ACHN (cell line): ENCODE measurements at regions not wholly inside any gene's neighbourhood (a gene's known extent, or its start where the extent isn't known, plus 50 kb on each side); places are given as distances from the start of the nearest gene placed in this dataset.

Experiments used
- DNase-seq: peaks from one replicate; pipeline ENCODE4 v3.0.0-alpha.2; 2015
- in situ Hi-C: cut with HindIII; loops from 2 replicates; pipeline ENCODE4 v1.10.0; 2017; ENCODE audit warnings: low sequenced_read_pairs, low pct_ligation_motif_present, low pct_unique_long_range_greater_than_20kb

DNA sequence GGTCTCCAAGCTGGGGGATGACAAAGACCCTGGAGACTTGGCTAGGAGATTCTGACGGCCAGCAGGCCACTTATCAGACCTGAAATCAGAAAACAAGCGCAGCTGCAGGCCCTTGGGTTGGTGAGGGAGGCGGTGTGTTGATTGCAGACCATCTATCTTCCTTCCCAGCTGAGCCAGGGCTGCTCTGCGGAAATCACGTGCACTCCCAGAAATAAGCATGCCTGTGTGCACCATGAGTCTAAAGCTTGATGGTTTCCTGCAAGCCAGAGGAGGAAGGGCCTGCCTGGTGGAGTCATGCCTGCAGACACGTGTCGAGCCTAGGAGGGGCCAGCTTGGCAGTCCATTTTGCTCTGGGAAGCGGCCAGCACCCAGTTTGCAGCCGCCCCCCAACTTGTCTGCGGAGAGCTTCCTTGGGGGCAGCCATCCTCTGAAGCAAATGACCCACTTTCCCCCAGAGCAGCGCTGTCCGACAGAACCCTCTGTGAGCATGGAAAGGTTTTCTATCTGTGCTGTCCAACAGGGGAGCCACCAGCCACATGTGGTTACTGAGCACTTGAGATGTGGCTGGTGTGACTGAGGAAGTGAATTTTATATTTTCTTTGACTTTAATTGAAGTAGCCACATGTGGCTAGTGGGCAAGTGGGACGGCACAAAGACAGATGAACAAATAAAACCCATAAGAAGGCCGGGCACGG lies 175.7 kb upstream of the BCOR start:
- in situ Hi-C loops: no loop called here
- DNase-seq: no peak

DNA sequence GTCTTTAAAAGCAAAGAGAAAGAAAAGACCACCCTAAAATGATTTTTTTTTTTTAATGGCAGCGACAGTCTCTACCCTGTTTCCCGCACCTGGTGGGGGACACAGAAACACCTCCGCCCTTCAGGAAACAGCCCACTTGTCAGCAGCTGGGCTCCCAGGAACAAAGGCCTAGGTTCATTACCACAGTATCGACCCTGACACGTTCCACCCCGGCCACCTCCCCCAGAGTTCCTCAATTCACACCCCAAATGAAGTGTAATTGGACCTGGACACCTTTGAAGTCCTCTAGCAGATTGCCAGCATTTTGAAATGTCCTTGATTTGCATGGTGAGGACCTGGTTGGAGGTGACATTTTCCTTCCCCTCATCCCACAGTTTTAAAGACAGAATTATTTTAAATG lies 175.0 kb upstream of the BCOR start:
- DNase-seq: no peak
- in situ Hi-C loops: no loop called here

DNA sequence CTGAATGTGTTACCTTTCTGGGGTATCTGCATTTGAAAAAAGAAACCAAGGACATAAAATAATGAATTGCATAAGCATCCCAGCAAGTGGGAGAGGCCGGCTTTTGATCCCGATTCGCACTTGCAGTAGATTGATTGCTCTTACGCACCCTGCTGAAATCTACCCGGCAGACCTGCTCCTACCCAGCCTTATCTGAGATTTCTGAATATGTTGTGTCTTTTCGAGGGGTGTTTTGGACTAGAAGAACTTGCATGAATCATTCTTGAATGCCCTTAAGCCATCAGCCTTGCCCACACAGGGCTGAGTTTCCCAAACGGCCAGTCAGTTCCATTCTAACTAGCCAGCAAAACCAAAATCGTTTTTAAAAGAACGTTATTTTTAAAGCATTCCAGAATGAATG lies 174.4 kb upstream of the BCOR start:
- DNase-seq: no peak
- in situ Hi-C loops: no loop called here

DNA sequence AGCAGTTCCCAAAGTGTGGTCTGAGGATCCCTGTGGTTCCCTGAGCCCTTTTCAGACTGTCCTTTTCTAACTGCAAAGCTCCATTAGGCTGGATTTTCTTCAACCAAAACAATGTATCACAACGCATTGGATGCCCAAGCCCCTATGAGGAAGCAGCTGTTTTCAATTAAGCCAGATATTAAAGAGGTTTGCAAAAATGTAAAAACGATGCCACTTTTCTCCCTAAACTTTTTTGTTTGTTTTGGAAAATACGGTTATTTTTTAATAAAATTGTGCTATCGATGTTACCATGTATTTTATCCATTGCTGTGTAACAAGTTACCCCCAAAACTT lies 170.4 kb upstream of the BCOR start:
- in situ Hi-C loops: no loop called here
- DNase-seq: no peak

DNA sequence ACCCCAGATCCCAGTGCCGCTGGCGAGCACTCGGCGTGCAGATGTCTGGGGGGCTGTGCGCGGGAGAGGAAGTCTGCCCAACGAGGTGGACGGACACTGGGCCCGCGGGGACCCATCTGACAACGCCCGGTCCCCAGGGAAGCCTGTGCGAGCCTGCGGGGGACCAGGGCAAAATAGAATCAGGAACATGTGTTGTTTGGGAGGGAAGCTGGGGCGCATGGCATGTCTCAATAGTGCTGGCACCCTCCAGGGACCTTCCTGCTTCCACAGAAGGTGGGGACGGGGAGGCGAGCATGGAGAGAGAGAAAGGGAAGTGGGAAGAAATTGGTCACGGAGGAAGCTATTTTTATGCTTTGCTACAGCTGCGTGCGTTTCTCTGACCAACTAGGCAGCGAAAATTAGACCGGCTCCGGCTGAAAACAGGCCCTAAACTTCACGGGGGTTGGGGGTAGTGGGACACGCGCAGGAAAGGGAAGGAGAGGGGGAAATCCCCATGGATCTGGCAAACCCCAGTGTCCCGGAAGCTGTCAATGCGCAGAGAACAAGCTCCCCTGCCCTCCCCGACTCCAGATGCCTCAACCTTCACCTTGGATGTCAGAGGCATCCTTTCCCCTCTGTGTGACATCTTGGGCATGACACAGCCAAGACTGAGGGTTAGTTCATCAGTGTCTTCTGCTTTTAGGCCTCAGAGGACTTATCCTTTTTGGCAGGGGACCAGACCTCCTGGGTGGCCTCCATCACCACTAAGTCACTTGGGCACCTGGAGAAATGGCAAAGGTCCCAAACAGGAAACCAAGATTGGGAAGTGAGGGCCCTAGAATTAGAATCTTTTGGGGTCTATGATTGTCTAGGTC lies 169.8 kb upstream of the BCOR start:
- in situ Hi-C loops: no loop called here
- DNase-seq: no peak

DNA sequence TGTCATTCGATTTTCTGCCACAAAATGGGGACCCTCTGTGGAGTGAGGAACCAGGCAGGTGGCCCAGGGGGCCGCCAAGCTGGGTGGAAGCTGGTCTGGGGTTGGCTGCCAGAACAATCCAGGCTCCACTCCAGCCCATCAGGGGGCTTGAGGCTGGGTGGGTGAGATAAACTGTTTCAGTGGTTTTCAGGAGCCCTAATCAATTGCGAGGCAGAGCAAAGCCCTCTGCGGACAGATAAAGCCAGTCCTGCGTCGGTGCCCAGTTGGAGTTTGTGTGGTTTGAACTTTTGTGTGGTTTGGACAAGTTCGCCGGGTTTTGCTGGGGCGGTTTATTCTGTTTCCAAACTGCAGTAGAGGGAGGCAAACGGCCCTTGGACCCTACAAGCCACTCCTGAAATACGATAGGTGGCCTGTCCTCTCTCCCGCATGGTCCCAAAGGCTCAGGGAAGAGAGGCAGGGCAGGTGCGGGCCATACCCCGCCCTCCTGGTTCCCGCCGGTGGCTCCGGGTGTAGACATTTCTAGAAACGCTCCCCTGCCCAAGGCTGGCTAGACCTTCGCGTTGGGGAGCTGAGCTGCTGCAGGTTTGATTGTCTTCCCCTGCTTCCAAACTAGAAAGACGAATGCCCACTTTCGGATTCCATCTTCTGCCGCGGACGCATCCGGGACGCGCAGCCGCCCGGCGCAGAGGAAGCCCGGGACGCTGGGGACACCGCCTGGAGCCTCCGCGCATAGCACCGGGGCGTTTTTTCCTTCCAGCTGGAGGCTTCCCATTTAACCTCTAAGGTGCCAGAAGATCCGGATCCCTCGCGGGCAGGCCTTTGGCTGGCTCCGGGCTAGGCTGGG lies 169.0 kb upstream of the BCOR start:
- DNase-seq: peak; percentile 53
- in situ Hi-C loops: no loop called here

DNA sequence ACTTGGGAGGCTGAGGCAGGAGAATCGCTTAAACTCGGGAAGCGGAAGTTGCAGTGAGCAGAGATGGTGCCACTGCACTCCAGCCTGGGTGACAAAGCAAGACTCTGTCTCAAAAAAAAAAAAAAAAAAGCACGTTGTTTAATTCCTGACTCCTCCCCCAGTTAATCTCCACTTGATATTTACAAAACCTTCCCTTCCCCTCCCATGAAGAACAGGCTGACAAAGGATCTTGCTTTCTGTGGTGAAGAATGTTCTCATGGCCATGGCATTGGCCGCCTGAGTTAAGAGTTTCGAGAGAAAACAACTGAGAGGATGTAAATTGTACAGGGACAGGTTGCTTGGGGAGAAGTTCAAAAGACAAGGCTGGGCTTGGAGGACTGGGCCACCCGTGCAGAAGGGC lies 168.2 kb upstream of the BCOR start:
- no peak for DNase-seq
- in situ Hi-C loops: no loop called here

DNA sequence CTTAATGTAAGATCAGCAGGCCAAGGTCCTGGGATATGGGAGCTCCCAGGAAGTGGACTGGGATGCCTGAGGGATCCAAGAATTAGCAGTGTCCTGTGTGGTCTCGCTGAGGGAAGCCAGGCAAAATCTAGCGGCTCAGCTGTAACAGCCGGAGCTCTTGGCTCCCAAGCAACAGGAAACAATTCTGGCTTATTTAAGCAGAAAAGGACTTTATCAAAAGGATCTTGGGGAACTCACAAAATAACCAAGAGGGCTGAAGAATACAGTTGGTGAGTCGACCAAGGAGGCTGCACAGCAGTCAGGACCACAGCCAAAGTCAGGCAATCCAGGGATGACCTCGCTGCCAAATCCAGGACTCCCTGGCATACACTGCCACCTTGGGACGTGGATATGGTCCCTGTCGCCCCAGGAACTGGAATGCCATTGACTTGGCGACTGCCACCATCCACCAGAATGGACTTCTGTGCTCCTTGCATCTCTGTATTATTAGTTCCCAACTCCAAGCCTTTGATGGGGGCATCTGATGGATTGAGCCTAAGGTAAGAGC lies 165.3 kb upstream of the BCOR start:
- in situ Hi-C loops: no loop called here
- no peak for DNase-seq

DNA sequence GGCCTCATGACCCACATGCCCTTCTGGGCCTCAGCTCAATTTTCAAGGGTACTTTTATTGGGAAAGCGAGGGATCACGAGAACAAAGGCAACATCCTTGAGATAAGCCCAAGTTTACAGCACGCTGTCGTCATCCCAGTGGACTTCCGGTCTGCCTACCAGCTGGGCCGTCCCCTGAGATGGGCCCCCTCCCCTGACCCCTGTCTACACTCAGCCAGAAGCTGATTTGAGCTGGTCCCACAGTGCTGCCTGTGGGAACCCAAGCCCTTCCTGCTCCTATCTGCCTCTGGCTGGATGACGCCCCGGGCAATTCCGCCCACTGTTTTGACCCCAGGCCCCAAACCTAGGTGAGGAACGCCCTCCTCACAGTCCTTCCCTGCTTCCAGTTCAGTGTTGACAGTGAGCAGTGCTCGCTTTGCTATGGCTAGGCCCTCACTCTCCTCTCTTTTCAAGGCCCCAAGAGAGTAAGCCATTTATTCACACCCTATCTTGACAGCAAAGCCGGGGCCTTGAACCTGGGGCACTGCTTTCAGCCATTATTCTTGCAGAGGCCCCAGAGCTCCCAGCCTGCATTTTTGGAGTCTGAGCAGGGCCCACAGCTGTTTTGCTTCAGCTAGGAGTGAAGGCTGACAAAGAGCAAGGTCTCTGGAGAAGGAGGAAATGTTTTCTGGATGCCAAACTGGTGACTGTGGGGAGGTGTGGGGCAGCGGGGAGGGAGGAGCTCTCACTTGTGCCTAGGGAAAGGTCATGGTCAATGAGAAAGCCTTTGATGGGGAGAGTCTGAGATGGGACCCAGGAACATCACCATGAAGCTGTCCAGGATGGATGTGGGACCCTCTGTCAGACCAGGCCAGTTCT lies 164.6 kb upstream of the BCOR start:
- peak; percentile 25 for DNase-seq
- in situ Hi-C loops: no loop called here

DNA sequence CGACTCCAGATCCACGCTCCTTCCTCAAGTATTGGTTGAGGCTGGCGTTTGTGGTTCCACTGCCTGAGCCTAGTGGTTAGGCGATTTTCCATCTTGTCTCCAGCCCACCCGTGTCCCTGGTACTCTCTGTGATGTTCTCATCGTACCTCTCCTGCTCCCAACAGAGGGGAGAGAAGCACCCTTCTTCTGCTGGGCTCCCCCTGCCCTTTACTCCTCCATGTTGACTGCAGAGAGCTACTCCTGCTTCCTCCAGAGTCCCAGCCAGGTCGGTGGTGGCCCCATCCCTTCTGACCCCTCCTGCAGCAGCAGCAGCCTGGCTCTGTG lies 164.0 kb upstream of the BCOR start:
- in situ Hi-C loops: no loop called here
- DNase-seq: no peak

DNA sequence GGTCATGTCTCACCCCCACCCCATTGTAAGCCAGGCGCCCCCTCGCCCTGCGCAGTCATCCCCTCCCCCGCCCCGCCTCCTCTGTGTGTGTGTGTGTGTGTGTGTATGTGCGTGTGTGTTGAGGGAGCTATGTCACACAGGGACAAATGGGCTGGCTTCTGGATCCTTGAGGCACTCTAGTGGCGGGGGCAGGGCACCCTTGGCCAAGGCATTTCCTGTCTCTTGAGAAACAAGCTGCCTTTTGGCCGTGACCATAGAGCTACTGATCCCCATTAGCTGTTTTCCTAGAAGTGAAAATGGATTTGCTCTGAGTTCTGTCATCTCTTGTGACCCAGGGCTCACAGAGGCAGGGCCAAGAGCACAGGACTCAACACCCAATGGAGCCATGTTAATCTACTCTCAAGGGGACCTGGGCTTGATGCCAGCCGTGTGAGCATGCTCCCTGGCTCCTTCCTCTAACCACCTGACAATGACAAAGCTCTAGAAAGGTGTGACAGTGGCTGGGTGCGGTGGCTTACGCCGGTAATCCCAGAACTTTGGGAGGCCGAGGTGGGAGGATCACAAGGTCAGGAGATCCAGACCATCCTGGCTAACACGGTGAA lies 162.5 kb upstream of the BCOR start:
- in situ Hi-C loops: no loop called here
- no peak for DNase-seq

DNA sequence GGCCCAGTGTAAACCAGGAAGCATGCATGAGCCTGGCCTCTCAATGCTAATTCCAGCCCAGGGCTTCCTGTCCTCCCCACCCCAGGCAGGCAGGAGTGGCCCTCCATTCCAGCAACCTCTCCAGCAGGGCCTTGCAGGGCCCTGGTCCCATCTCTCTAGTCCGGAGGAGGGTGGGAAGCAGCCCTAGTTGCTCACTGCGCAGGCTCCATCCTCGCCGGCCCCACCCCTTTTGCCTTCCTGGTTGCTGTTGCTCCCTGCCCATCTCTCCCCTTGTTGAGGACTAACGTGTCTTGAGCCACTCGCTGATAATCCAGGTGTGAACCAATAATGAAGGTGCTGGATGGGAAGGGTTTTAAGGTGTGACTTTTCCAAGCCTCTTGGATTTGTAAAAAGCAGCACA lies 161.2 kb upstream of the BCOR start:
- no peak for DNase-seq
- in situ Hi-C loops: no loop called here

DNA sequence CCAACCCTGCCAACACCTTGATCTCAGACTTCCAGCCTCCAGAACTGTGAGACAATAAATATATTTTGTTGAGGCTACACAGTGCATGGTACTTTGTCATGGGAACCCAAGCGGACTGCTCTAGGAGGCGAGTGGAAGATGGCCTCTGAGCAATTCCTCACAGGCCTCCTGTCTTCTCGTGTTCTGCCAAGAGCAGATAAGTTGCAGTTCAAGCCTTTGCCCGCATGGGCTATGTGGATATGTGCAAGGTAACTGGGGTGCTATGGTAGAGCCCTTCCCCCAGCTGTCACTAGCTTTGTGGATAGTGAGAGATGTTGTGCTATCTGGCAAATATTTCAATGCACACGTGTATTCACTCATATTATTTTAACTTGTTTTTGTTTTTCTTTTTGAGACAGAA lies 156.0 kb upstream of the BCOR start:
- in situ Hi-C loops: no loop called here
- no peak for DNase-seq

DNA sequence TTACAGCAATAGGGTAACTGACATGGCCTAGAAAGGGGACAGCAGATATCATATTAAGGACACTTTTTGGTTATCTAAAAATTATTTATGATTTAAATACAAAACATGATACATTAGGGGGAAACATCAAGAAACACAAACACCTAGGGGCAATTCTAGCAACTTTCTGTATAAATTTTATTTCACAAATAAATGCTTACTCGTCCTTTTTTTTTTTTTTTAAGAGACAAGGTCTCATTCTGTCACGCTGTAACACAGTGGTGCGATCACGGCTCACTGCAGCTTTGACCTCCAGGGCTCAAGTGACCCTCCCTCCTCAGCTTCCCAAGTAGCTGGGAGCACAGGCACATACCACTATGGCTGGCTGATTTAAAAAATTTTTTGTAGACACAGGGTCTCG lies 151.8 kb upstream of the BCOR start:
- in situ Hi-C loops: no loop called here
- DNase-seq: no peak

DNA sequence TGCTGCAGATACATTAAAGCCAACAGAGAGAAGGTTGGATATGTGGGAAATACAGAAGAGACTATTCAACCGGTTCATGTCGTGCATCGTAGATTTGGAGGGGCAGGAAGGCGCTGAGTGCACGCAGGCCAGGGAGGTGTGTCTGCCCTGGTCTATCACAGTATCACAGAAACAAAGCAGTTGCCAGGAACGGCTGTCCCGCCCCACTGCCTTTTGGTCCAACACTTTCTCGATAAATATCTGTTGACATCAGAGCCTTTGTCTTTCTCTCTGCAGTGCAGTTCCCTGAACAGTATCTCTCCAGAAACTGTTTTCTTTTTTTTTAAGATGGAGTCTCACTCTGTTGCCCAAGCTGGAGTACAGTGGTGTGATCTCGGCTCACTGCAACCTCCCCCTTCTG lies 151.1 kb upstream of the BCOR start:
- in situ Hi-C loops: no loop called here
- DNase-seq: no peak

DNA sequence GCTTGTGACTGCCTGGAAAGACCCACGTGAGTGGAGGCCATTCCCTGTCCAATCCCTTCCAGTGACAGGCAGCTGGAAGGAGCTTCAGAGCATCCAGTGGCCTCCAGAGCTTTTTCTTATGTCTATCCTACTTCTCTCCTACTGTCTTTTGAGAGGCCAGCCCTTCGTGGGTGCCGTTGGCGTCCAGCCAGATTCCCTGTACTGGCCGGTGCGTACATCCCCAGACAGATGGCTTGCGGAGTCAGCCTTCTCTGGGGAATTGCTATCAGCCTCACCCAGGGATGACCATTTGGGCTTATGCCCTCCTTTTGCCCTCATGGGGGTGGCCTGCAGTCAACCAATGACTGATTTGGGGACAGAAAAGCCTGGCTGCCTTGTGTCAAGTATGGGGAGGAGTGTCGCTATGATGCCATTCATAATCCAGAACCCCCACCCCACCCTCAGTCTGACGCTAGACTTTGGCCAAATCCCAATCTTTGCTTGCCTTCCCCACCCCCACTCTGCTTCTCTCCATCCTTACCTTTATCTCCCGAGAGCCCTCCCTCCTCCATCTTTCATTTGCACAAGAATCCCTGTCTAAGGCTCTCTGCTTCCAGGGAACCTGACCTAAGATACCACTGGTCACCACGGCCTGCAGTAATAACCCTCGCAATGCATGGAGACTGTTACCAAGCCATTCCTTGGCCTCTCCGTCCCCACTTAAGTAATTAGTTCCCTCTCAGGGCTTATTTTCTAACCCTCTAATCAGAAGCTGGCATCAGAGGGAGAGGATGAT lies 150.3 kb upstream of the BCOR start:
- in situ Hi-C loops: no loop called here
- DNase-seq: no peak

DNA sequence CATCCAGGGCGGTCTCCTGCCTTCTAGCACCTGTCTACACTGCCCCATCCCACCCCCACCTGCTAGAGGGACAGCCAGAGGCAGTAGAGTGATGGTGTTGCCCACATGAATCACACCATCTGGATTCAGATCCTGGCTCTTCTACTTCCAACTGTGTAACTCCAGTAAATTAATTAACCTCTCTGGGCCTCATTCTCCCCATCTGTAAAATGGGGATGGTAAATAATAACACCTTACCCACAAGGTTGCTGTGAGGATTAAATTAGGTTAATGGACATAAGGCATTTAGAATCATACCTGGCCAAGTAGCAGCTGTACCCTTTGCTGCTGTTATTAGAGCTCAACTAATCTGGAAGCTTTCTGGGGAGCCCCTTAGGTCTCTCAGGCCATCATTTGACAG lies 149.6 kb upstream of the BCOR start:
- in situ Hi-C loops: no loop called here
- DNase-seq: no peak
